B cell (primary cell): ENCODE measurements at regions not wholly inside any gene's neighbourhood (a gene's known extent, or its start where the extent isn't known, plus 50 kb on each side); places are given as distances from the start of the nearest gene placed in this dataset.

Experiments
- ATAC-seq: fragments of 200-7000 bp; cut with Tn5 transposase; one replicate; pipeline ENCODE4 v1.10.0; 2021; ENCODE audit warnings: low read depth, mild to moderate bottlenecking, moderate number of reproducible peaks, moderate library complexity
- CTCF ChIA-PET: fragments of 350-600 bp; sonication (Branson Sonifier 250); formaldehyde crosslinking; loops from one replicate; lab custom pipeline; 2021; ENCODE audit warnings: antibody characterized with exemption, inconsistent platforms; lab: Charles Lee
- POLR2A ChIA-PET: fragments of 350-600 bp; sonication (Branson Sonifier 250); formaldehyde crosslinking; loops from one replicate; lab custom pipeline; 2021; ENCODE audit warnings: antibody characterized with exemption; lab: Charles Lee
- DNase-seq: peaks from one replicate; pipeline ENCODE4 v3.0.0; 2013
- H2AFZ ChIP-seq: 2 replicates; pipeline ENCODE4 v1.6.1; 2012; ENCODE audit warnings: mild to moderate bottlenecking, low read depth, low read length; ENCODE audit not compliant: insufficient read depth, poor library complexity, severe bottlenecking
- H3K27ac ChIP-seq, 2 donors: 1 replicate in 1 of 2; 2 replicates in 1 of 2; pipeline ENCODE4 v1.5.1; 2012 to 2013; ENCODE audit warnings: low read length in 2 of 2, mild to moderate bottlenecking in 2 of 2, moderate library complexity in 1 of 2
- H3K27me3 ChIP-seq, 4 experiments: fragments of 200-600 bp in 1 of 4; sonication (generic) in 1 of 4; replicated peaks in 1 of 4; 1 replicate in 2 of 4; 2 replicates in 2 of 4; pipeline versions ENCODE4 v1.6.1 to v1.7.0; 2013 to 2016; ENCODE audit warnings: low read length in 3 of 4, mild to moderate bottlenecking in 2 of 4, mixed read lengths in 1 of 4, moderate library complexity in 1 of 4; ENCODE audit not compliant: insufficient read depth in 4 of 4, control insufficient read depth in 3 of 4; ENCODE audit errors: control extremely low read depth in 1 of 4
- H3K36me3 ChIP-seq, 2 experiments: replicated peaks in 1 of 2; 1 replicate in 1 of 2; 2 replicates in 1 of 2; pipeline versions ENCODE4 v1.6.1 to v1.7.1; 2013; ENCODE audit warnings: low read length in 1 of 2; ENCODE audit not compliant: insufficient read depth in 2 of 2, control insufficient read depth in 1 of 2; ENCODE audit errors: control extremely low read depth in 1 of 2, extremely low read depth in 1 of 2
- H3K4me1 ChIP-seq, 2 donors: fragments of 200-600 bp in 1 of 2; sonication (generic) in 1 of 2; 1 replicate in 1 of 2; 2 replicates in 1 of 2; pipeline versions ENCODE4 v1.5.1 to v1.6.1; 2013 to 2017; ENCODE audit warnings: low read length in 2 of 2; ENCODE audit not compliant: control insufficient read depth in 2 of 2, insufficient read depth in 2 of 2
- H3K4me2 ChIP-seq: replicated peaks from 2 replicates; pipeline ENCODE3; 2012; ENCODE audit warnings: mild to moderate bottlenecking, low read depth, low read length; ENCODE audit not compliant: poor library complexity, severe bottlenecking
- H3K4me3 ChIP-seq, 5 experiments: fragments of 200-600 bp in 1 of 5; sonication (generic) in 1 of 5; 1 replicate in 3 of 5; 2 replicates in 2 of 5; pipeline versions ENCODE4 v1.5.1 to v1.7.0; 2011 to 2016; ENCODE audit warnings: low read length in 4 of 5, mild to moderate bottlenecking in 4 of 5, low read depth in 2 of 5, control low read depth in 1 of 5, moderate library complexity in 1 of 5; ENCODE audit not compliant: insufficient read depth in 1 of 5; ENCODE audit errors: control extremely low read depth in 1 of 5, extremely low read depth in 1 of 5
- H3K79me2 ChIP-seq: fragments of 200-600 bp; sonication (generic); one replicate; pipeline ENCODE4 v1.6.0; 2016; ENCODE audit warnings: low read length; ENCODE audit not compliant: control insufficient read depth, insufficient read depth
- H3K9ac ChIP-seq: fragments of 200-600 bp; sonication (generic); 2 replicates; pipeline ENCODE4 v1.6.1; 2017; ENCODE audit warnings: mild to moderate bottlenecking, low read length, moderate library complexity
- H3K9me3 ChIP-seq, 3 donors: one replicate each; pipeline versions ENCODE4 v1.6.1 to v1.7.1; 2013; ENCODE audit warnings: low read length in 2 of 3; ENCODE audit not compliant: control insufficient read depth in 2 of 3, insufficient read depth in 1 of 3; ENCODE audit errors: control extremely low read depth in 1 of 3
- H4K20me1 ChIP-seq: 2 replicates; pipeline ENCODE4 v1.6.0; 2012; ENCODE audit warnings: mild to moderate bottlenecking, low read length; ENCODE audit not compliant: insufficient read depth, control insufficient read depth, poor library complexity, severe bottlenecking
- H3K27ac Mint-ChIP-seq: one replicate; pipeline ENCODE4 v1.8.0; 2021; ENCODE audit warnings: mixed read lengths
- H3K27me3 Mint-ChIP-seq: one replicate; pipeline ENCODE4 v1.8.0; 2021; ENCODE audit warnings: mixed read lengths
- H3K4me1 Mint-ChIP-seq: one replicate; pipeline ENCODE4 v1.8.0; 2021; ENCODE audit warnings: mixed read lengths
- H3K4me3 Mint-ChIP-seq: one replicate; pipeline ENCODE4 v1.8.0; 2021; ENCODE audit warnings: mixed read lengths
- H3K9me3 Mint-ChIP-seq: one replicate; pipeline ENCODE4 v1.8.0; 2022; ENCODE audit warnings: mixed read lengths; ENCODE audit not compliant: insufficient read depth
- CTCF ChIP-seq: fragments of 200-600 bp; IDR thresholded peaks from one replicate; pipeline ENCODE4 v1.8.0; 2022; ENCODE audit warnings: antibody characterized with exemption, mild to moderate bottlenecking
- EZH2 ChIP-seq: IDR thresholded peaks from 2 replicates; pipeline ENCODE4 v1.6.1; 2012; ENCODE audit warnings: borderline replicate concordance, low read depth, mild to moderate bottlenecking, moderate library complexity, low read length; ENCODE audit not compliant: insufficient read depth, poor library complexity, severe bottlenecking
- WGBS: methylation state at CpG from one replicate; pipeline ENCODE4 v1.1.5; 2013; ENCODE audit warnings: missing lambda C conversion rate; ENCODE audit not compliant: insufficient coverage; 5-methylcytosine and 5-hydroxymethylcytosine counted together
- intact Hi-C: fragments of 100-400 bp; cut with micrococcal nuclease; formaldehyde crosslinking; loops from one replicate; pipeline ENCODE4 v1.10.0; 2022

DNA sequence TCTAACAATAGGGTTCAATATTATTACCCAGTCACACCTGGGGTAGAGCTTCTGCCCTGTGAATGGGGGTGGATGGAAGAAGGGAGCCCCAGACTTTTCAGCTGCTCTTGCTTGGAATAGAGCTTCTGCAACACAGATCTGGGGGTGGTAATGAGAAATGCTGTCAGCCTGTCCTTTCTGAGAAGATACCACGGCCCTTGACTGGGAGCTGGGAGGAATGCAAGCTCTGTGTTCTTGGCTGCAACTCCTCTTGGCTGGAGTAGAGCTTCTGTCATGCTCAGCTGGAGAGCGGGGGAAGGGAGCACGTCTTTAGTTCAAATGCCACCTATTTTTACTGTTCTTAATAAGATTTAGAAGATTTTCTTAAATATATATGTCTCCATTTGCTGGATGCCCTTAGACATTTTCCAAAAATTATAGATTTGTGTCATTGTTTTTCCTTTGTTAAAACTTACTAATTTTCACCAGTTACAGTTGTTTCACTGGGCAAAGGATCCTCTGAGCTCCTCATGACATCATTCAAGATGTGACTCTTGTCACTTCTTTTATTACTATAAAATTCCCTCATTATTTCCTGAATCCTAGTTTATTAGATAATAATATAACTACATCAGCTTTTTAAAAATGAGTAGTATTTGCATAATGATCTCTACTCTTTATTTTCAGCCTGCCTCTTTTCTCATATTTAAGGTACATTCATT lies 180.0 kb upstream of the TGFBR2 start:
- H3K27me3 ChIP-seq = no peaks in the 10 kb centered on the region
- Mint-ChIP-seq H3K4me3 (no peak overlapping the region), H3K4me1 (no peaks in the 10 kb centered on the region), H3K27me3 (no peaks in the 10 kb centered on the region), H3K27ac (no peak overlapping the region), H3K9me3 (no peaks in the 10 kb centered on the region)
- H3K9me3 ChIP-seq = no peaks in the 10 kb centered on the region
- no peak overlapping the region for H3K4me3 ChIP-seq
- intact Hi-C loops = no loop called here
- no peaks in the 10 kb centered on the region for H4K20me1 ChIP-seq
- H3K4me2 ChIP-seq = no peak overlapping the region
- ChIA-PET POLR2A (no interaction called here), CTCF (no interaction called here)
- H2AFZ ChIP-seq = no peak overlapping the region
- 83% methylated on average over 1 of the region's 3 CpGs for WGBS
- no peak overlapping the region for H3K9ac ChIP-seq
- no peak for ATAC-seq
- TF ChIP-seq EZH2 = no peak
- no peak for TF ChIP-seq CTCF
- no peaks in the 10 kb centered on the region for H3K36me3 ChIP-seq
- DNase-seq = no peak
- H3K27ac ChIP-seq = no peak overlapping the region
- H3K79me2 ChIP-seq = no peaks in the 10 kb centered on the region
- H3K4me1 ChIP-seq = no peaks in the 10 kb centered on the region

- no peak for TF ChIP-seq CTCF
- TF ChIP-seq EZH2 = no peak
- intact Hi-C loops = no loop called here
- Histone ChIP-seq H3K4me2 (no peak overlapping the region), H3K27me3 (no peaks in the 10 kb centered on the region), H3K27ac (no peak overlapping the region), H2AFZ (no peak overlapping the region), H4K20me1 (no peaks in the 10 kb centered on the region), H3K9me3 (no peaks in the 10 kb centered on the region), H3K4me3 (no peak overlapping the region), H3K4me1 (no peaks in the 10 kb centered on the region), H3K36me3 (no peaks in the 10 kb centered on the region), H3K79me2 (no peaks in the 10 kb centered on the region), H3K9ac (no peak overlapping the region)
- Mint-ChIP-seq H3K27ac (no peak overlapping the region), H3K4me3 (no peak overlapping the region), H3K27me3 (no peaks in the 10 kb centered on the region), H3K4me1 (no peaks in the 10 kb centered on the region), H3K9me3 (no peaks in the 10 kb centered on the region)
- ATAC-seq = no peak
- POLR2A ChIA-PET = no interaction called here
- CTCF ChIA-PET = no interaction called here
- DNase-seq = no peak
Measured at GRCh38 chr3:30428251-30428650, 178.2 kb upstream of the TGFBR2 start.
